ENCODE measurements at regions not wholly inside any gene's neighbourhood (a gene's known extent, or its start where the extent isn't known, plus 50 kb on each side); places are given as distances from the start of the nearest gene placed in this dataset.
"Not testable (repeated sequence)": the region's sequence is repeated elsewhere in the genome, so short reads cannot be mapped to it uniquely, and the experiment has no call there.

GRCh38 chr16:73951481-73951880 is 345.1 kb upstream of the PSMD7 start:
- peak; percentile 11 for DNase-seq
- in situ Hi-C loops (cut with MboI; ENCODE audit: low pct_ligation_motif_present in 1 of 4, low pct_unique_long_range_greater_than_20kb in 1 of 4, low sequenced_read_pairs in 3 of 4) = no loop called here
- H3K27ac ChIP-seq = peak overlapping the region in 2 of 4 donors; percentile 9 to 30
- peaks cover 0 to 7% (median 0%) of the 10 kb centered on the region in 4 donors for H3K4me1 ChIP-seq
- WGBS, 2 donors (ENCODE audit: low coverage in 1 of 2) = 35% methylated on average over 3 of the region's 3 CpGs; no CpG with 5 or more reads in 1 of the 2 donors
- no peaks in the 10 kb centered on the region for H3K27me3 ChIP-seq
- H3K9me3 ChIP-seq = no peaks in the 10 kb centered on the region
- TF ChIP-seq CTCF (IDR thresholded peaks at IDR 0.05) = no peak
- TF ChIP-seq POLR2AphosphoS5 (IDR thresholded peaks at IDR 0.05) = peak in 2 of 3 donors; percentile 30 to 37
- H3K4me3 ChIP-seq = no peak overlapping the region
- no peaks in the 10 kb centered on the region for H3K36me3 ChIP-seq
- intact Hi-C loops (cut with DNase I; ENCODE audit: low total_unique reads) = no loop called here

GRCh38 chr16:73949574-73950320 is 346.9 kb upstream of the PSMD7 start:
- Histone ChIP-seq H3K27me3 (no peaks in the 10 kb centered on the region), H3K4me1 (peaks cover 0 to 7% (median 0%) of the 10 kb centered on the region in 4 donors), H3K27ac (peak overlapping the region; percentile 14 to 63 (median 38)), H3K36me3 (no peaks in the 10 kb centered on the region), H3K9me3 (no peaks in the 10 kb centered on the region), H3K4me3 (no peak overlapping the region)
- in situ Hi-C loops (cut with MboI; ENCODE audit: low pct_ligation_motif_present in 1 of 4, low pct_unique_long_range_greater_than_20kb in 1 of 4, low sequenced_read_pairs in 3 of 4) = no loop called here
- TF ChIP-seq CTCF (IDR thresholded peaks at IDR 0.05) (no peak), POLR2A (IDR thresholded peaks at IDR 0.05) (no peak), POLR2AphosphoS5 (IDR thresholded peaks at IDR 0.05) (peak; percentile 31 to 66 (median 41)), EP300 (IDR thresholded peaks at IDR 0.05; ENCODE audit: low read depth) (no peak)
- WGBS, 2 donors (ENCODE audit: low coverage in 1 of 2) = 29 to 40% methylated on average over 2 to 7 of the region's 7 CpGs
- intact Hi-C loops (cut with DNase I; ENCODE audit: low total_unique reads) = no loop called here
- no peak for DNase-seq

GRCh38 chr16:73945631-73946030 is 351.0 kb upstream of the PSMD7 start:
- Histone ChIP-seq H3K27ac (no peak overlapping the region), H3K9me3 (no peaks in the 10 kb centered on the region), H3K27me3 (no peaks in the 10 kb centered on the region), H3K4me1 (peaks cover 0 to 7% (median 0%) of the 10 kb centered on the region in 4 donors), H3K4me3 (no peak overlapping the region), H3K36me3 (no peaks in the 10 kb centered on the region)
- intact Hi-C loops (cut with DNase I; ENCODE audit: low total_unique reads) = no loop called here
- 72 to 78% methylated on average over 4 of the region's 4 CpGs for WGBS, 2 donors (ENCODE audit: low coverage in 1 of 2)
- in situ Hi-C loops (cut with MboI; ENCODE audit: low pct_ligation_motif_present in 1 of 4, low pct_unique_long_range_greater_than_20kb in 1 of 4, low sequenced_read_pairs in 3 of 4) = no loop called here
- DNase-seq = no peak
- TF ChIP-seq EP300 (IDR thresholded peaks at IDR 0.05; ENCODE audit: low read depth) = no peak
- no peak for TF ChIP-seq POLR2A (IDR thresholded peaks at IDR 0.05)
- no peak for TF ChIP-seq CTCF (IDR thresholded peaks at IDR 0.05)
- no peak for TF ChIP-seq POLR2AphosphoS5 (IDR thresholded peaks at IDR 0.05)

GRCh38 chr16:73943184-73943583 is 353.4 kb upstream of the PSMD7 start:
- H3K27me3 ChIP-seq; H3K4me3 ChIP-seq; H3K9me3 ChIP-seq; DNase-seq; intact Hi-C loops (cut with DNase I; ENCODE audit: low total_unique reads); H3K36me3 ChIP-seq; in situ Hi-C loops (cut with MboI; ENCODE audit: low pct_ligation_motif_present in 1 of 4, low pct_unique_long_range_greater_than_20kb in 1 of 4, low sequenced_read_pairs in 3 of 4); H3K4me1 ChIP-seq; H3K27ac ChIP-seq: not testable (repeated sequence)
- 89% methylated on average over 11 of the region's 11 CpGs; no CpG with 5 or more reads in 1 of the 2 donors for WGBS, 2 donors (ENCODE audit: low coverage in 1 of 2)

- 98 to 100% methylated on average over 3 to 7 of the region's 7 CpGs for WGBS, 2 donors (ENCODE audit: low coverage in 1 of 2)
Observed at GRCh38 chr16:73940786-73941185, 355.8 kb upstream of the PSMD7 start.

More at GRCh38 chr16:73940786-73941185, 355.8 kb upstream of the PSMD7 start:
- DNase-seq; H3K27me3 ChIP-seq; H3K36me3 ChIP-seq; in situ Hi-C loops (cut with MboI; ENCODE audit: low pct_ligation_motif_present in 1 of 4, low pct_unique_long_range_greater_than_20kb in 1 of 4, low sequenced_read_pairs in 3 of 4); H3K4me3 ChIP-seq; H3K4me1 ChIP-seq; intact Hi-C loops (cut with DNase I; ENCODE audit: low total_unique reads); H3K27ac ChIP-seq; H3K9me3 ChIP-seq: not testable (repeated sequence)
